ENCODE measurements at regions not wholly inside any gene's neighbourhood (a gene's known extent, or its start where the extent isn't known, plus 50 kb on each side); places are given as distances from the start of the nearest gene placed in this dataset.

- Histone ChIP-seq H2BK5ac (ENCODE audit: insufficient read length, low read length) (no peak overlapping the region), H3T11ph (ENCODE audit: low read length) (no peak overlapping the region), H2BK15ac (ENCODE audit: low read depth, low read length) (no peak overlapping the region), H4K8ac (replicated peaks; ENCODE audit: insufficient read length, low read depth, low read length) (no peak overlapping the region), H3K79me2 (ENCODE audit: insufficient read depth, low read length) (no peaks in the 10 kb centered on the region), H3K18ac (ENCODE audit: insufficient read length, low read depth, low read length) (no peak overlapping the region), H4K20me1 (ENCODE audit: control insufficient read depth, insufficient read depth, insufficient read length) (no peaks in the 10 kb centered on the region), H3K4me2 (ENCODE audit: insufficient read depth, insufficient read length, low read length) (no peak overlapping the region), H4K91ac (ENCODE audit: insufficient read length, low read depth, low read length) (no peak overlapping the region), H3K4me1 (ENCODE audit: insufficient read depth, low read length) (no peaks in the 10 kb centered on the region), H2BK120ac (ENCODE audit: low read depth, low read length, poor library complexity, severe bottlenecking) (no peak overlapping the region), H2BK20ac (ENCODE audit: low read depth, low read length, poor library complexity, severe bottlenecking) (no peak overlapping the region), H2BK12ac (ENCODE audit: insufficient read length, low read depth, low read length) (no peak overlapping the region), H3K27ac (ENCODE audit: insufficient read length, low read depth, low read length) (no peak overlapping the region), H3K14ac (ENCODE audit: insufficient read depth, low read length) (no peak overlapping the region), H2AK5ac (ENCODE audit: insufficient read length, low read length) (no peak overlapping the region), H3K4ac (ENCODE audit: low read depth, low read length) (no peak overlapping the region), H3K9me3 (ENCODE audit: control insufficient read depth, low read depth, low read length) (no peaks in the 10 kb centered on the region), H3K27me3 (ENCODE audit: insufficient read depth, low read length) (no peaks in the 10 kb centered on the region), H3K56ac (ENCODE audit: insufficient read length, low read depth, low read length) (no peak overlapping the region), H3K23ac (ENCODE audit: insufficient read length, low read depth, low read length) (no peak overlapping the region), H3K9ac (ENCODE audit: extremely low read depth, insufficient read length, low read length) (no peak overlapping the region), H3K79me1 (ENCODE audit: insufficient read depth, low read depth, low read length, poor library complexity, severe bottlenecking) (no peaks in the 10 kb centered on the region), H4K5ac (ENCODE audit: insufficient read length, low read depth, low read length) (no peak overlapping the region), H2AFZ (ENCODE audit: low read length) (no peak overlapping the region), H3K23me2 (ENCODE audit: insufficient read length, low read depth, low read length, poor library complexity, severe bottlenecking) (no peaks in the 10 kb centered on the region)
- Mint-ChIP-seq H3K27ac (no peak overlapping the region), H3K36me3 (ENCODE audit: insufficient read depth in 1 of 3, low read depth in 3 of 3) (no peaks in the 10 kb centered on the region; a peak in 1 of 7 replicates), H3K4me3 (no peak overlapping the region), H3K4me1 (no peaks in the 10 kb centered on the region), H3K9me3 (peaks cover 4 to 5% of the 10 kb centered on the region in 2 experiments; a peak in 4 of 5 replicates), H3K27me3 (ENCODE audit: low read depth) (peaks cover 84% of the 10 kb centered on the region)
- DNase-seq = no peak
- TF ChIP-seq CTCF (conservative IDR thresholded peaks at IDR 0.05) = no peak
- no CpG with 5 or more reads among the region's 6 CpGs for WGBS (ENCODE audit: extremely low coverage, insufficient read length, low lambda C conversion rate)
These were observed 83.0 kb downstream of the FZD10 start for GRCh38 chr12:130245251-130245650.

Data from H9 (cell line).